HG03432 (cell line): ENCODE measurements at regions not wholly inside any gene's neighbourhood (a gene's known extent, or its start where the extent isn't known, plus 50 kb on each side); places are given as distances from the start of the nearest gene placed in this dataset.

Experiments used
- ATAC-seq: cut with Tn5 transposase; IDR thresholded peaks from one replicate; pipeline ENCODE4 v1.9.1; 2021; ENCODE audit warnings: mild to moderate bottlenecking, moderate library complexity; ENCODE audit not compliant: unreplicated experiment

DNA sequence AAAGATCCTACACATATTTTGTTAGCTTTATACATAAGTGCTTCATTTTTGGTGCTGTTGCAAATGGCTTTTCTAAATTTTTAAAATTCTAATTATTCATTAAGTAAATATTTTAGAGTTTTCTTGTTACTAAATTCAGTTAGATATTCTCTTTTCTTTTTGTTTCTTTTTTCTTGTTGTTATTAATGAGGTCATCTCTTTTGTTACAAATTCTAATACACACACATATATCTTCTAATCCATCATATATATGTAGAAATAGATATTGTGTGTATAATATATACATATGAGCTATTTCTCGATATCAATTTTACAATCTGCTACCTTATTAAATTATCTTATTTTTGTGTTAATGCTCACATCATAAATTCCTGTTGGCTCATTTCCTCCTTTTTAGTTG, 255.9 kb downstream of the GALR1 start:
- no peak for ATAC-seq

DNA sequence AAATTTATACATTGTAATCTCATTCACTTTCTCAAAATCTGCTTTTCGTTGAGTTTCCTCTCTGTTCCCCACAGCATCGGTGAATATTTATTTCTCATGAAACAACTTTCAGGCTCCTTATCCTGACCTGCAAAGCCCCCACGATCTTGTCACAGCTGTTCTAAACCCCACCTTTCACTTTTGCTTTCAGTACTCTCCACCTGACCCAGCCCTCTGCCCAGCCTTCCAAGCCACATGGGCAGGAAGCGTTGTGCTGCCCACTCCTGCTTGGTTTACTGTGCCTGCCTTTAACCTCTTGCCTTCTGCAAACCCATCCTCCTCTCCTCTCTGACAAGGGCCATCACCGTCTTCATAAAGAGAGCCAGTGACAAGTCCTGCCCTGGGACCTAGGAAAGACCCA, 262.5 kb downstream of the GALR1 start:
- no peak for ATAC-seq

DNA sequence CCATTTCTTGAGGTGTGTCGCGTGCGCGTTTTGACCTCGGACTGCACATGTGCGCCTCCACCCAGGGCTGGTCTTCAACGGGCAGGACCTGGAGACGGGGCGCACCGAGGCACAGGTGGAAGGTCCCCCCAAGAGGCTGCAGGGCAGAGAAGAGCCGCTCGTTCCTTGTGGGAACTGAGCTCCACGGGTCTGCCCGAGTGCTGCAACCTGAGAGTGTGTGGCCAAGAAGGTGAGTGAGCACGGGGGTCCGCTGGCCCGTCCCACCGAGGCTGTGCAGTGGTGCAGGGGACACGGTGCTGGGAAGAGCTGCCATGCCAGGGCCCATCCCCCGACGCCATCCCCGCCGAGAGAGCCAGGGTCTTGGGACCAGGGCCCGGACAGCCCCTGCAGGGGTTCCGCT, 268.3 kb downstream of the GALR1 start:
- no peak for ATAC-seq

DNA sequence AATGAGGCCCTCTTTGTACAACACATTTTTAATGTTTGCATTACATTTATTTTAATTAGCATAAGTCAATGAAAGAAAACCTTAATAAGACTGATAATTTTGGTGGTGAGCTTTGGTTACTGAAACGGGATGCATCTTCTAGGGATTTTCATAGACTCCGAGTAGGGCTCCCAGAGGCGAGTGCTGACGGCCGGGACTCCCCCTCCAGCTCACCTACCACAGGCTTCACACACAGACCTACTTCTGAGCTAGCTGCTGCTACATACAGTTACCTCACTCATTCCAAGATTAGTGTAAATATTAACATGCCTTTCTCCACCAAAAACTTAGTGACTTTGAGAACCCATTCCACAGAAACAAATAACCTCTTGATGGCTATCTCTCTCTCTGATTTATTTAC, 271.1 kb downstream of the GALR1 start:
- no peak for ATAC-seq

- peak; percentile 64 for ATAC-seq
Observed at GRCh38 chr18:77522051-77522675, 272.5 kb downstream of the GALR1 start.

DNA sequence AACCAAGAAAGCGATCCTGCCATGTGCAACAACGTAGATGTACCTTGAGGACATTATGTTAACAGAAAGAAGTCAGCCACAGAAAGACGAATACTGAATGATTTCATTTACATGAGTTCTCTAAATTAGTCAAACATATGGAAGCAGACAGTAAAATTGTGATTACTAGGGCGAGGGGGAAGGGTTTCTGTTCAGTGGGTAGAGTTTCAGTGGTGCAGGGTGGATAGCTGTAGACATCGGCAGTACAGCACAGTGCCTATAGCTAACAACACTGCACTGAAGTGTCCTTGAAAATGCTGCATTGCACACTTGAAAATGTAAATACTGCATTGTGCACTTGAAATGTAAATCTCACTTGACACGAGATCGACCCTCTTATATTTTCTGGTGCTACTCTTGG, 275.3 kb downstream of the GALR1 start:
- no peak for ATAC-seq

DNA sequence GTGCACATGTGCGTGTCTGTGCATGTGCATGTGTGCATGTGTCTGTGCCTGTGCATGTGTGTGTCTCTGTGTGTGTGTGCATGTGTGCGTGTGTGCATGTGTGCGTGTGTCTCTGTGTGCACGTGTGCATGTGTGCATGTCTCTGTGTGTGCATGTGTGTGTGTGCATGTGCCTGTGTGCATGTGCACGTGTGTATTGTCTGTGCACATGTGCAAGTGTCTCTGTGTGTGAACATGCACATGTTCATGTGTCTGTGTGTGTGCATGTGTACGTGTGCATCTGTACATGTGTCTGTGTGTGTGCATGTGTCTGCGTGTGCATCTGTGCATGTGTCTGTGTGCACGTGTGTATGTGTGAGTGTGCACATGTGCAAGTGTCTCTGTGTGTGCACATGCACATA, 277.3 kb downstream of the GALR1 start:
- no peak for ATAC-seq

DNA sequence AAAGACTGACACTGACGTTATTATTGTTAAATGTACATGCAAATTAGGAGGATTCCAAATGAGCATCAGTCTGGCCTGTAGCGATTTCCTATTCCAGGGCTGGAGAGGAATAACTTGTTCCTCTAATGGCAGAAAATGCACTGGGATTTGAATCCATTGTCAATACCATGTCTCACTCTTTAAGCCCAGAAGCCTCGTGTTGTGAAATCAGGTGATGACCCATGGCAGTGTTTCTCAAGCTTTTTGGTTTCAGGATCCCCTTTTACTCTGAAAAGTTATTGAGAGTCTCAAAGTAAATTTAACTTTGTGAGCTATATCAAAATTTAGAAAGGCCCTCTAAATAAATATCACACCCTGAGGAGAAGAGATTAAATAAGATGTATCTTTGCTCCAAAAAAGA, 279.2 kb downstream of the GALR1 start:
- no peak for ATAC-seq

DNA sequence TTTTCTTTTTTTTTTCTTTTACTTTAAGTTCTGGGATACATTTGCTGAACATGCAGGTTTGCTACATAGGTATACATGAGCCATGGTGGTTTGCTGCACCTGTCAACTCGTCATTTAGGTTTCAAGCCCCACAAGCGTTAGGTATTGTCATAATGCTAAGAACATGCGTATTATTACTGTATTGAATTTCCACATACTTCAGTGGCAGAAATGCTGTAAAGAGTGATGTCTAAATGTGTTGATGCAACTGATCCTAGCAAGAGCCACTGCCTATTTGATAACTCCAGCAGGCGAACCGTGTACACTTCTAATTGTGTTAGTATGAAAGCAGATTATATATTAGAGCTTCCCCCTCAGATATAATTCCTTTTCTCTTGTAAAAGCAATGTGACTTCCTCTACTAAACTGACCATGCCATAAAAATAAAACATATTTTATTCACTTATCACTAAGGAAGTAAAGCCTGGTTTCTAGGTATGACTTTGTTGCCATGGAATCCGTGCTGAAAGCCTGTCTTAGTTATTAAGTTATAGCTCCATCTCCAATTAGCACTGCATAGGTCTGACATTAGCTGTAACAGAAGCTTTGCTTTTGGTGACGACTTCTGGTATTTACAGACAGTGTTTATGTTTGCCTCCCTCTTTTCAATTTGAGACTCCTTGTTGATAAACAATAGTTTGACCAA, 280.0 kb downstream of the GALR1 start:
- ATAC-seq, result no peak

- ATAC-seq, result no peak
Observed at GRCh38 chr18:77530732-77531131, 281.1 kb downstream of the GALR1 start.

DNA sequence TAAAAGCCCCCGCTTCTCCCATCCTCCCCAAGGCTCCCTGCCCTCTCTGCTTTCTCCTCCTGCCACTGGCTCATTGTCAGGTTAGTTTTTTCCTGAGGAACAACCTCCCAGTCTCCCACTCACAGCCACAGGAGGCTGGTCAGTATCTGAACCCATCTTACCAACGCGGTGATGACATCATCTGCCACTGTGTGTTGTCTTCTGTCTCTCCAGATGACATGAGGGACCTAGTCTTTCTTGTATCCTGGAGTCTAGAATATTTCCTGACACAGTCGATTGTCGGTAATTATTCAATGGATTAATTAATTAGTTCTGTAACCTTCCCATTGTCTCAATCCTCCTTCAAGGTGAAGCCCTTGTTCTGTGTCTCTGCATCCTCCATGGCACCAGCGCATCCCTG, 290.2 kb downstream of the GALR1 start:
- ATAC-seq, result no peak

- ATAC-seq, result no peak
Observed at GRCh38 chr18:77544792-77545191, 295.1 kb downstream of the GALR1 start.

DNA sequence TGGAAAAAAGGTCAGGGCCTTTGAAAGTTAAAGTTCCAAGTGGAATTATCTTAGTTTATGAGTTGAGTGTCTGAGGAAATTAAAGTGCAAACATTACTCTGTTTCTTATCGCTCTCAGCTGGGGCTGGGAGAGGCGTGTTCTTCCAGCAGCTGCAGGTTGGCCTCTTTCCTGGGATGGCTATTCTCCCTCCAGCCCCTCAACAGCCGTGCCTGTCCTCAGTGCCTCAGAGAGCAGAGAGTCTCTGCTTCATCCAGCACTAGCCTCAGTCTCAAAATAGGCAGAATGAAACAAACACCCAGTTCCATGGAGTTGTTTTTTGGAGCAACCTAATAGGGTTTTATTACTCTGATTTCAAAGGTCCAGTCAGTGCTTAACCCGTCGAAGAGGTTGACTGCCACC, 298.1 kb downstream of the GALR1 start:
- ATAC-seq, result no peak

- ATAC-seq, result no peak
Observed at GRCh38 chr18:77548790-77549420, 299.3 kb downstream of the GALR1 start.

- no peak for ATAC-seq
Observed at GRCh38 chr18:77550625-77551024, 301.0 kb downstream of the GALR1 start.

GRCh38 chr18:77551055-77551454, 301.4 kb downstream of the GALR1 start:
- no peak for ATAC-seq

GRCh38 chr18:77552945-77553344, 303.3 kb downstream of the GALR1 start:
- no peak for ATAC-seq

GRCh38 chr18:77554061-77554460, 304.4 kb downstream of the GALR1 start:
- ATAC-seq, result no peak

- no peak for ATAC-seq
Observed at GRCh38 chr18:77557046-77557587, 307.5 kb downstream of the GALR1 start.

- no peak for ATAC-seq
Observed at GRCh38 chr18:77559274-77559910, 309.7 kb downstream of the GALR1 start.

GRCh38 chr18:77560341-77560992, 310.8 kb downstream of the GALR1 start:
- peak; percentile 86 for ATAC-seq
